HG02623 (cell line): ENCODE measurements at regions not wholly inside any gene's neighbourhood (a gene's known extent, or its start where the extent isn't known, plus 50 kb on each side); places are given as distances from the start of the nearest gene placed in this dataset.

Experiments used
- ATAC-seq: cut with Tn5 transposase; IDR thresholded peaks from one replicate; pipeline ENCODE4 v1.9.1; 2021; ENCODE audit warnings: moderate library complexity; ENCODE audit not compliant: unreplicated experiment

DNA sequence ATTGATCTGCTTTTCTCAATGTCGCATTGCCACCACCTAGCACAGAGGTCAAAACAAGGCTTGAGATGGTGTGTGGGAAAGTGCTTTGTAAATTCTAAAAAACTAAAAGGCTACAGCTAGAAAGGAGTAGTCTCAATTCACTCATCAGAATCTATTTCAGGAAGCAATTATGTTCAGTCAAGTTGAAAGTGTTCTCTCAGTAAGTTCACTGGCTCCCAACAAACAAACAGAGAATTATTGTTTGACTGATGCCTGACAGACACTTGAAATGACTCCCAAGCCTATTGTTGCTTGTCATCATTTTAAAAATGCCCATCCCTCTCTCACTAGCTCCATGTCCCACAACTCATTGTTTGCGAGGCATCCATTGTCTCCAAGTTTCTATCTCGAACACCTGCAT, 419.6 kb upstream of the CPEB2 start:
- no peak for ATAC-seq

DNA sequence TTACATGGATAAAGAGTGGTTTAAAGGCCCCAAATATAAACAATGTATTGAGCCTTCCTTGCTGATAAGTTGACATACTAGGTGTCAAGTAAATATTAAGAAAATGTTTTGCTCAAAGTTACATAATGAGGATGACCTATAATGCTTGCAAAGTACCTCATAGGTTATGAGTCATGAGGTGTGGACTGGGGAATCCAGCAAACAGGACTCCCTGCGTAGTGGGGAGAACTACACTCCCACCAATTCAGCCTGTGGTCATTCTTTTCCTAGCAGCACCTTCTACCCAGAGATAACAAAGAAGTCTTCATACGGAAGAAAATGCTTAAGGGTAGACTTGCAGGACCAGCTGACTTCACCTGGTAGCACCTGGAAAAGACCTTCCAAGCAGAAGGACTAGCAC, 418.9 kb upstream of the CPEB2 start:
- no peak for ATAC-seq

DNA sequence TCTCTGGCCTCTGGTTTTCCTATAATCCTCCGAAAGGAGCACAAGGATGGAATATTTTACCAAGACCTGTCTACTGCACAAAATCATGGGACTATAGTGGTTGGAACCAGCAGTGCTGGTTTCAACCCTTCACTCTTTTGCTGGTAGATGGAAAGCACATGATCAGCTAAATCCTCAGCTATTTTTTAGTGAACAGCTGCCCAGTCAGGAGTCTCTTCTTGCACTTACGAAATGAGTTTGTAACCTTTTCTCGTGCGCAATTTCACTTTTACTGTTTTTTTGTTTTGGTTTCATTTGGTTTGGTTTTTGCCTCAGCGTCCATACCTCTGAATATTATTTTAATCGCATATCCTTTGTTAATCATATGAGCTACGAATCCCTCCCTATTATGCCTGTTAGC, 418.5 kb upstream of the CPEB2 start:
- no peak for ATAC-seq

DNA sequence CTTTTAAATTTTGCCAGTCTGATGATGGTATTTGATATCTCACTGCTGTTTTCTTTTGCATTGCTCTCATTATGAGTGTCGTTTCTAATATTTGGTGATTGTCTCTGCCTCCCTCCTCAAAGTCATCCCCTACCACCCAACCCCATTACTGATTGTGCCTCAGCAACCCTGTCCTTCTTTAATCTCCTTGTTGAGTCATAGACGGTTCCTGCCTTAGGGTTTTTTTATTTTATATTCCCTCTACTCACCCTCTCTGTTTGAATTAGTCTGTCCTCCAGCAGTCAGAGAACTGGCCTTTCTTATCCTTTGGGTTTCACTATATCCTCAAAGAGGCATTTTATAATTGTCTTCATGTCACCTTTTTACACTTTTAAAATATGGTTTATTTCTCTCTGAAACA, 409.3 kb upstream of the CPEB2 start:
- no peak for ATAC-seq

DNA sequence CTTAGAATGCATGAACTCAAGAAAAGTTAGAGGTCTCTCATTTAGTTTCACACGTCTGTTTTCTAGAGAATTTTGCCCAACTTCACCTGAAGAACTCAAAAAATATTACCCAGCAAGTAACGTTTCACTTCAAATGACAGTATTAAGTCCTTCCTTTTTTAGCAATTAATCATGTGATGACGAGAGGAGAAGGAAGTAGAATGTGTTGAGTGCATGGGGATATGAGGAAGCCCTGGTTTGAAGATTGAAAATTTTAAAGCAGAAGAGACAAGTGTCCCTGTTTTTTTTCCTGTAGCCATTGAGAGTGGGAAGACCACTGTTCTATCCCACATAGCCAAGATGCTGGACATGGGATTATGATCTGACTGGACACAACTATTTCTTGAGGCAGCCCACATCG, 406.3 kb upstream of the CPEB2 start:
- no peak for ATAC-seq

DNA sequence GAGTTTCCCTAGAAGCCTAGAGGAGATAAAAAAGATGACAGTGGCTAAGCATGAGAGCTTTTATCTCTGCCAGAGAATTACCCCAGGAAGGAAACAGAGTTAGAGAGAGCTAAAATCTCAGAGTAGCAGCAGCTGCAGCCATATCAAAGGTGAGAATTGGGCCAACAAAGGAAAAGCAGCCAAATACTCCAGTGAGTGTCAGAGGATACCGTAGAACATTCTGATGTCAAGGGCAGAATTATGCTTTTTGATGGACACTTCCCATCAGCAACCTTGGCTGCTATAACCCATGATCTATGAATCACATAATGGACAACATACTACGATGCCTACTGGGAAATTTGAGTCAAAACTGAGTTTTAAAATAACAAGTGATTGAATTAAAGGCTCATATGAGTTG, 405.8 kb upstream of the CPEB2 start:
- no peak for ATAC-seq

DNA sequence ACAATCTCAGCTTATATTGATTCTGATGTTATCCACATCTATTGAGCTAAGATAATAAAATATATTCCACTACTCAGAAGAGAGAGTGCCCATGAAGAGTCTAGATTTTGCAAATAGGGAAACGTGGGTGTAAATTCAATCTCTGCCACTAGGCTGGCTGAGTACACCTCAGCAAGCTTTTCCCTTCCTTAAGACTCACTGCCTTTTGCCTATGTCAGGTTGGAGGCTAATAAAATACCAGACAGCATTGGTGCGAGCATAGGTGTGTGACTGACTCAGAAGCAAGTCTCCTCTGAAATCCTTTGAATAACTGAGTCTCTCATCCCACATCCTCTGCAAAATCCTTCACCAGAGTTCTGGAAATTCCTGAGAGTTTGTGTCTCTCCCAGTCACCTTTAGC, 405.4 kb upstream of the CPEB2 start:
- ATAC-seq, result no peak

DNA sequence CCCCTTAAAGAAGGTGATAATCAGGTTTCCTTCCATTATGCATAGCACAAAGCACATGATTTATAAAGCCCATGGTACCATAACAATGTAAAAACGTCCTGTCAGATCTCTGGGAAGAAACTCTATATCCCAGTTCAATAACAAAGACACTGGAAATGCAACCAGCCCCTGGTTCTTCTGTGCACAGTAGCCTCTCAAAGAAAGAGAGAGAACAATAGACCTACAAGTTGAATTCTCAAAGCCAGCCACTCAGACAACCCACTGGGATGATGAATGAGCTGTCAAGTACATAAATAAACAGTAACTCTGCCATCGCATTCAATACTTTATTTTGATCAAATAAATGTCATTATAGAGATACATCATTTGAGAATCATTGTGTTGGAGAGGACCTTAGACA, 400.1 kb upstream of the CPEB2 start:
- no peak for ATAC-seq

DNA sequence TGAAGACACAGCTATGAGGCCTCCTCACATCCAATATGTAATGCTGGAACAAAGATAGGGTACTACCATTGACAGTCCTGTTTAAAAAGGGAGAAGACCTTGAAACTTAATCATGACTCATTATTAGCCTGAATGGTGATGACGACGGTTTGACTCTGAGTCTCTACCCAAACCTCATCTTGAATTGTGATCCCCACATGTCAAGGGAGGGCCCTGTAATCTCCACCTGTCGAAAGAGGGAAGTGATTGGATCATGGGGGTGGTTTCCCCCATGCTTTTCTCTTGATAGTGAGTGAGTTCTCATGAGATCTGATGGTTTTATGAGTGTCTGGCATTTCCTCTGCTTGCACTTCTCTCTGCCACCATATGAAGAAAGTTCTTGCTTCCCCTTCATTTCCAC, 395.3 kb upstream of the CPEB2 start:
- no peak for ATAC-seq

DNA sequence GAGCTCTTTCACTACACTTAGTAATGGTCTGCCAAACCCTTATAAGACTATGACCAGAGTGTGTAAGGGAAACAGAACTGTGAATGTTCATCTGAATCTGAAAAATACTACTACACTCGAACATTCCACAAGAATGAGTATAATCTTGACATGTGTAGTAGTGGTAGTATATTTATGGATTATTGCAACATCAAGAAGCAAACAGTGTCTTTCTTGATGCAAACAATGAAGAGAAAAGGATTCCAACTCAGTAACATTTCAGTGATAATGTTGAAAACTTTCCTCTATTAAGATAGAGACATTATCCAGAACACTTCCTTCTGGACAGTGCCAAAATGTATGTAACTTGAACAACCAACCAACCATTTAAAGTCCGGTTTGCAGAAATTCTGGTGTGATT, 394.7 kb upstream of the CPEB2 start:
- ATAC-seq, result no peak

DNA sequence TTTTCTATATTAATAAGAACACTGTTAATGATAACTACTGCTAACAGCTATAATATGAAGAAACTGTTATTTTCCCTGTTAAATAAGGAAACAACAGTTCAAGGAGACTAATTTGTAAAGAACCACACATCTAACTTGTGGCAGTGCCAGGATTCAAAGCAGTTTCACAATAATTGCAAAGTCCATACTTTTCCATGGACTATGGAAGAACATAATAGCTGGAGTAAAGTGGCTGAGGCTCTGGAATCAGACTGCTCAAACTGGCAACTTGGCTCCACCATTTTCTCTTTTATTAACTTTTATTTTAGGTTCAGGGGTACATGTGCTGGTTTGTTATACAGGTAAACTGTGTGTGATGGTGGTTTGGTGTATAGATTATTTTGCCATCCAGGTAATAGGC, 393.7 kb upstream of the CPEB2 start:
- ATAC-seq, result no peak

DNA sequence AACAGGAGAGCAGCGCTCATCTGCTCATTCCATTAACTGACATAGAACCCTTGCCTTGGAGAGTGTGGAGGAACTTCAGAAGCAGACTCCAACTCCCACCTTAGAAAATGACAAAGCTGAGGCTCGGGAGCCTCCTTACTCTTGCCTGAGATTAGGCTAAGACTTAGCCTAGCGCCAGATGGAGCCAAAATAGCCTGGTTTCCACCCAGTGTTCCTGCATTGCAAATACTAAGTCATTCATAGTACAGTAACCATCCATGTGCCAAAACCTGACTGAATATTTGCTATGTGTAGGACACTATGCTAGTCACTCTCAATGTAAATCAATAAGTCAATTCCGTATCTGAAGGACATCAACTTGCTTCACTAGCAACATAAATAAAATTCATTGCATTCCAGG, 387.4 kb upstream of the CPEB2 start:
- ATAC-seq, result no peak

DNA sequence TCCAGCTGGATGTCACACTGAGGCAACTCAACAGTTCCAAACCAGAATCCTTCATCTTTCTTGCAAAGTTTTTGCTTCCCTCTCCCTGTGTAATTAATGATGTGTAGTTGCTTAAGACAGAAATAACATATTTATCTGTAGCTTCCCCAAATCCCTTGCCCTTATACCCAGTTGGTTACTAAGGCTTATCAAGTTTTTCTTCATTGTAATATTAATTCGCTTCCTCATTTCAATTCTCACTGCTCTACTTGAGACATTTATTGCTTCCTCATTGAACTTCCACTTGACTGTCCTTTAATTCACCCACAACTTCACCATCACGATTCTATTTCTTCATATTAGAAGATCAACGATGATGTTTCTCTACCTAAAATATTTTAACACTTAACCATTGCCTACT, 386.6 kb upstream of the CPEB2 start:
- ATAC-seq, result no peak

DNA sequence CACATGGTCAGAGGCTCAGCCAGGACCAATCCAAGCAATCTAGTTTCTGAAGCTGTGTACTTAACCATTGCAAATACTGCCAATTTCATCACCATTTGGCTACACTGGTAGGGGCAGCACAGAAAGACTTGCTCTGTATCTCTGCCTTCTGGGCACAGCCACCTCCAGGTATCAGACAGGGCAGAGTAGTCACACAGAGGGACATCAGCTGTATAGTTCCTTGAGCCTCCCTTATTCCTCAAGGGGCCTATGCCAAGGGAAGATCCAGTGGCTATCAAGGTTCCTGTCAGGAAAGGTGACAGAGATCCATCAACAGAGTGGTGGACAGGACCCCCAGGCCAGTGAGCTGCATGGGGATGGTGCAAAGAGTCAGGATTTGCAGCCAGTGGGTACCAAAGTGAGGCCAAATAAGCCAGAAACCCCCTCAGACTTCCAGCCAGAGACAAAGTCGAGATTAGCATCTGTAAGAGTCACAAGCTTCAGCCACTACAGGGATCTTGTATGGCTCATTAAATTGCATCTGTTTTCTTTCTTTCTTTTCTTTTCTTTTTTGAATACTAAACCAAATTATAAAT, 381.6 kb upstream of the CPEB2 start:
- ATAC-seq, result no peak

DNA sequence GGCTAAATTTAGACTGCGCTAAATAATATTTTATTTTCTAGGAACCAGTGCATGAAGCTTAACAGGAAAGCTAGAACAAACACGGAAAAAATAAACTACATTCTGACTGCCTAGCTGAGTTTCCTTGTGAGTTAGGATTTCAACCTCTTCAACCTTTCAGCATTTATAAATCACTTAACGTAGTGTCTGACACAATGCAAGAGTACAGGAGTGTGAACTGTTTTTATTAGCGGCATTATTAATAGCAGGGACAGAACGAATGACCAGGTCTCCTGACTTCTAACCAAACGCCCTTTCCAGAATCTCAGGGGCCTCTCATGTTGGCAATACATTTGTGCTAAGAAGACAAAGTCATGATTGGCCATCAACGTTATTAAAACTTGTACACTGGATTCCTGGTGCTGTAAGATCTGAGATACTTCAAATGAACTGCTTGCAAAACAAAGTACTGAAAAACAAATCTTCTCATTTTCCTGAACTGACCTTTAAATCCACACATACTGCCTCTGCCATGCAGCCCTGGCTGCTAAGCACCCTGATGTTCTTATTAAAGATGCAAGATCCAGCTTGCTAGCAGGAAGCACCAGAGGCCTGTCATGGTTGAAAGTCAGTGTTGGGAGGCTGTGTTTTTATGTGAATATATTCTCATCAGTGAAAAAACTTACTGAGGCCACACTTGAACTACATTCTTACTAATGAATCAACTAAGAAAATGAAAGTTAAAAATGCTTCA, 380.4 kb upstream of the CPEB2 start:
- no peak for ATAC-seq

DNA sequence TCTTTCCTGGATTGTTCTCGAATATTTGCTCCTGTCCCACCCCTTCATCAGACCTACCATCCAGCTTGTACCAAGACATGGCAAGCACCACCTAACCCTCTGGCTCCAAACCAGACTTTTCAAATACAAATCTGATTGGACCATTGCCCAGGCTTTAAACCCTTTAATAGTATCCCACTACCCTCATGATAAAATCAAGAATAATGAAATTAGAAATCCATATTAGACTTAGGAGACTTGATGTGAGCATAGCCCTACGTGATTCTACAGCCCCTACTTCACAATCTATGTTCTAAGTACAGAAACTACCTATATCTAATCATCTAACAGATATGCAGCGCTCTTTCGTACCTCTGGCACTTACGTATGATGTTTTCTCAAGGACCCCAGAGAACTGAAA, 375.2 kb upstream of the CPEB2 start:
- ATAC-seq, result no peak

DNA sequence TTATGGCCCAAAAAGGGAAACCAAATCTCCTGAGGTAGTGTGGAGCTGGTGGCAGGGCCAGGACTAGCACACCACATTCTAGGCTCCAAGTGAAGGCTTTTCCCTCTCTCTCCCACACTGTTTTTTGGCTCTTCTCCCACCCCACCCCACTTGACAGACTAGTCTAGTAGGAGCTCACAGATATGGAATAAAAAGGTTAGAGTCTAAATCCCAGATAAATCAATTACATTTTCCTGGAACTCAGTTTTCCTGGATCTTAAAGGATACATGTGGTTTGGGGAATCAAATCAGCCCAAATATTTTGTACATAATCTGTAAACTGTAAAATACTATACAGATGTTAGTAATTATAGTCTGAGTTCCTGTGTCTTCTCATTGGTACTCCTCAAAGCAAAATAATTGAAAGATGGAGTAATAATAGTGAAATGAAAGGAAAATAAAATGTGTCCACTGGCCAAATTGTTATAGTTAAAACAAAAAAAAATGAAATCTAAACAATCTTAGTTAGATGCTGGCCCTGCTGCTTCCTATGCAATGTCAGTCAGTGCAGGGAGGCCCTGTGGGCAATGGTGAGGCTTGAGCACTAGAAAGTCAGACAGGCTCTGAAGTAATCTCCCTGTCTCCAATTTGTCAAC, 370.4 kb upstream of the CPEB2 start:
- no peak for ATAC-seq

DNA sequence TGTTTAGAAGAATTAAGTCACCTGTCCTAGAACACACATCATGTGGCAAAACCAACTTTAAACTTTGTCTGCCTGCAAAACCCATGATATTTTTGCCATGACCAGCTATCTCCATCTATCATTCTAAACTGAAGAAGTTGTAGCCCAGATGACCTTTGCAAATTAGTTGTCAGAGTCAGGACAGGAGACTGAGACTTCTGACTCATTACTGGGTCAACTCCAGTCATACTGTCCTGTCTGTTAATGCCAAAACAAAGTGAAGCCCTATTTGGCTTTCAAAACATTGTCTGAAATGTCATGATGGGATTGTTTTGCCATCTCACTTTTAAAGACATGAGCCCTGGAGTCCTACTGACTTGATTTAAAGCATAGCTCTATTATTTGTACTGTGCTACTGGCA, 365.7 kb upstream of the CPEB2 start:
- ATAC-seq, result no peak

DNA sequence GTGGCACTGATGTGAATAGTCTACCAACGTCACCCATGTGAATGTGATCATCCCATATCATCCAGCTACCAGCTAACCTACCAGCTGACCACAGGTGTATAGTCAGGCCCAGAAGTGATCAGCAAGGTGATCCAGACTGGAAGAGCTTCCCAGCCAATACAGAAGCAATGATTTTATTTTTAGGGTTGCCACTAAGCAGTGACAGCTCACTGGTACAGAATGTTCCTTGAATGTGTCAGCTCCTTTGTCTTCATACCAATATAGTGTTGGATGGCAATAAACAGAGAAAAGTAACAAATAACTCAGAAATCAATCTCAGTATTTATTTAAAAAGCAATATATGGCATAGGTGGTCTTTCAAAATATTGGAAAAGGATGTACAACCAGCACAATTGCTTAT, 361.8 kb upstream of the CPEB2 start:
- no peak for ATAC-seq

DNA sequence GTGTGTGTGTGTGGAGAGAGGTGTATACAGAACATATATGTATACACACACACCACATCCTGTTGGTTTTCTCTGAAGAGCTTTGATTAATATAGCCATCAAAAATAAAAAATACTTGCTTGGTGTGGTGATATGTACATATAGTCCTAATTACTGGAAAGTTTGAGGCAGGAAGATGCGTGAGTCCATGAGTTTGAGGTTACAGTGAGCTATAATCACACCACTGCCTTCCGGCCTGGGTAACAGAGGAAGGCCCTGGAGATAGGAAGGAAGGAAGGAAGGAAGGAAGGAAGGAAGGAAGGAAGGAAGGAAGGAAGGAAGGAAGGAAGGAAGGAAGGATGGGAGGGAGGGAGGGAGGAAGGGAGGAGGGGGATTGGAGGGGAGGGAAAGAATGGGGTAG, 360.4 kb upstream of the CPEB2 start:
- no peak for ATAC-seq

DNA sequence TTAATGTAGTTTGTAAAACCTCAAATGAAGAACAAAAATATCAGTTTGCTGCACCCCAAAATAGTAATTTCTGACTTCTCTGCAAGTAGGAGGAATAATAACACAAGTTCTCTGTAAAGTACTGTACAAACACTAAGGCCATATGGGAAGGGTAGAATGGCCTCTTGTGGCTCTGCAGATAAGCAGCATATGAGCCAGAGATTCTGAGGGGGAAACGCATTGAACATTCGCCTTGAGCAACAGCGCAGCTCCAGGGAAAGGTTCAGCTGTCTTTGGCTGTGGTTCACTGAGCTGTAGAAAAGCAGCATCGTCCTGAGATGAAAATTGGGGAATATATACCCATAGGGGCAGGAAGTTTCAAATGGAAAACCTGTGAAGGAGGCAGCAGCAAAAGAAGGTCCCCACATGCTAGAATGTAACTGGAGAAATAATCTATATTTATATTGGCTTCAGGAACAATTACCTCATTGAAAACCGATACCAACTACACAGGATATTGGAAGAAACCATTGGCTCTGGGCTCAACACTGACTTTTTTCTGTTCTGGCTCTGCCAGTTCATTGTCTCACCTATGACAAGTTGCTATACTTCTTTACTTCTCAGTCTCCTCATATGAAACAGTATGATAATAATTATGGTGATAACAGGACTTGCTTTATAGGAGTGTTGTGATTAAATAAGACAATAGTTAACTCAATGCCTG, 357.6 kb upstream of the CPEB2 start:
- ATAC-seq, result no peak

DNA sequence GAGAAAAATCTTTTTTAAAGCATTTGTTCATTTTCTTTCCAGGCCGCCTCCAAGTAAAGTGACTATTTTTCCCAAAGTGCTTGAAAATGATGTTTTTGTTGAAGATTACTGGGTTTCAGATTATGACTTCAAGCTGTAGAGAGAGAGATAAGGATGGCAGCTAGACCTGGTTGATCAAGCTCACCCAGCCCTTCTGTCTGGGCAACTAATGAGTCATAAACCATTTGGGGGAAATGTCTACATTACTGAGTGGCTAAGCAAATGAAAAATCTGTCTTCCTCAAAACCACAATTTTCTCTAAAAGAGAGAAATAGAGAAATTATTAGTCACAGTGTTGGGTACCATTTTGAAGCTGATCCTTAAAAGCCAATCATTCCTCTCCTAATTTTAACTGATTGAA, 355.4 kb upstream of the CPEB2 start:
- no peak for ATAC-seq
